Right forelimb (tissue), 1 donor: ENCODE measurements at regions not wholly inside any gene's neighbourhood (a gene's known extent, or its start where the extent isn't known, plus 50 kb on each side); places are given as distances from the start of the nearest gene placed in this dataset.

Experiments used
- DNase-seq: peaks from one replicate; pipeline ENCODE4 v3.0.0-alpha.2; 2018

- DNase-seq = no peak
Measured at GRCh38 chr16:27686926-27687325, 137.0 kb downstream of the KATNIP start.

- DNase-seq = no peak
Measured at GRCh38 chr16:27687605-27688004, 137.7 kb downstream of the KATNIP start.

- DNase-seq = no peak
Measured at GRCh38 chr16:27689711-27690110, 139.8 kb downstream of the KATNIP start.

GRCh38 chr16:27690608-27691007 is 140.7 kb downstream of the KATNIP start:
- DNase-seq = no peak

- no peak for DNase-seq
Measured at GRCh38 chr16:27691721-27692120, 141.8 kb downstream of the KATNIP start.

GRCh38 chr16:27692576-27692975 is 142.6 kb downstream of the KATNIP start:
- no peak for DNase-seq

GRCh38 chr16:27695161-27695560 is 145.2 kb downstream of the KATNIP start:
- DNase-seq = no peak

- DNase-seq = no peak
Measured at GRCh38 chr16:27698266-27698665, 148.3 kb downstream of the KATNIP start.

GRCh38 chr16:27698746-27699145 is 148.8 kb downstream of the KATNIP start:
- DNase-seq = no peak

- no peak for DNase-seq
Measured at GRCh38 chr16:27699540-27699939, 149.6 kb downstream of the KATNIP start.

- DNase-seq = no peak
Measured at GRCh38 chr16:27700304-27700995, 150.5 kb downstream of the KATNIP start.

GRCh38 chr16:27701381-27701780 is 151.4 kb downstream of the KATNIP start:
- no peak for DNase-seq

- DNase-seq = no peak
Measured at GRCh38 chr16:27703121-27703520, 153.2 kb downstream of the KATNIP start.

- DNase-seq = no peak
Measured at GRCh38 chr16:27703545-27703944, 153.6 kb downstream of the KATNIP start.

- no peak for DNase-seq
Measured at GRCh38 chr16:27704252-27704651, 154.3 kb downstream of the KATNIP start.

- no peak for DNase-seq
Measured at GRCh38 chr16:27706156-27706865, 156.4 kb downstream of the KATNIP start.

- DNase-seq = no peak
Measured at GRCh38 chr16:27706866-27707685, 157.1 kb downstream of the KATNIP start.

GRCh38 chr16:27708651-27709050 is 158.7 kb downstream of the KATNIP start:
- no peak for DNase-seq

- no peak for DNase-seq
Measured at GRCh38 chr16:27712251-27712711, 162.3 kb downstream of the KATNIP start.

GRCh38 chr16:27717726-27718125 is 167.8 kb downstream of the KATNIP start:
- no peak for DNase-seq

GRCh38 chr16:27718201-27719105 is 168.5 kb downstream of the KATNIP start:
- no peak for DNase-seq

- no peak for DNase-seq
Measured at GRCh38 chr16:27719106-27719445, 169.1 kb downstream of the KATNIP start.
